GM18867 (cell line): ENCODE measurements at regions not wholly inside any gene's neighbourhood (a gene's known extent, or its start where the extent isn't known, plus 50 kb on each side); places are given as distances from the start of the nearest gene placed in this dataset.

ENCODE experiments used
- ATAC-seq: cut with Tn5 transposase; IDR thresholded peaks from one replicate; pipeline ENCODE4 v1.9.1; 2021; ENCODE audit warnings: mild to moderate bottlenecking, moderate library complexity; ENCODE audit not compliant: unreplicated experiment

- ATAC-seq: no peak
Measured at GRCh38 chr15:69652751-69653305, 200.2 kb downstream of the RPLP1 start.

GRCh38 chr15:69653306-69653705 lies 200.7 kb downstream of the RPLP1 start:
- no peak for ATAC-seq

GRCh38 chr15:69653846-69654245 lies 201.2 kb downstream of the RPLP1 start:
- no peak for ATAC-seq

- ATAC-seq: no peak
Measured at GRCh38 chr15:69656271-69657030, 203.8 kb downstream of the RPLP1 start.

- no peak for ATAC-seq
Measured at GRCh38 chr15:69657626-69658025, 205.0 kb downstream of the RPLP1 start.

GRCh38 chr15:69658411-69658945 lies 205.9 kb downstream of the RPLP1 start:
- no peak for ATAC-seq

- ATAC-seq: no peak
Measured at GRCh38 chr15:69659454-69660050, 206.9 kb downstream of the RPLP1 start.

GRCh38 chr15:69660114-69660513 lies 207.5 kb downstream of the RPLP1 start:
- ATAC-seq: no peak

- ATAC-seq: no peak
Measured at GRCh38 chr15:69660658-69661405, 208.2 kb downstream of the RPLP1 start.

- ATAC-seq: no peak
Measured at GRCh38 chr15:69661446-69661845, 208.8 kb downstream of the RPLP1 start.

- no peak for ATAC-seq
Measured at GRCh38 chr15:69661871-69662644, 209.4 kb downstream of the RPLP1 start.

- ATAC-seq: no peak
Measured at GRCh38 chr15:69662645-69663000, 210.0 kb downstream of the RPLP1 start.

- no peak for ATAC-seq
Measured at GRCh38 chr15:69663441-69663840, 210.8 kb downstream of the RPLP1 start.

GRCh38 chr15:69663982-69664381 lies 211.4 kb downstream of the RPLP1 start:
- ATAC-seq: no peak

GRCh38 chr15:69664572-69665571 lies 212.3 kb downstream of the RPLP1 start:
- no peak for ATAC-seq

- ATAC-seq: no peak
Measured at GRCh38 chr15:69665641-69666111, 213.1 kb downstream of the RPLP1 start.

- no peak for ATAC-seq
Measured at GRCh38 chr15:69666441-69666882, 213.8 kb downstream of the RPLP1 start.

GRCh38 chr15:69666921-69667811 lies 214.5 kb downstream of the RPLP1 start:
- no peak for ATAC-seq
